ENCODE measurements at regions not wholly inside any gene's neighbourhood (a gene's known extent, or its start where the extent isn't known, plus 50 kb on each side); places are given as distances from the start of the nearest gene placed in this dataset.

- in situ Hi-C loops (cut with HindIII; ENCODE audit: low sequenced_read_pairs): no loop called here
- no peak overlapping the region for H3K4me3 ChIP-seq (ENCODE audit: low read depth, low read length)
- no peak for TF ChIP-seq CTCF (IDR thresholded peaks at IDR 0.05; ENCODE audit: low read depth, low read length)
- DNase-seq (ENCODE audit: low read depth, low spot score): no peak
These were observed 748.9 kb upstream of the ADGRB3 start for GRCh38 chr6:67886036-67886707.

GRCh38 chr6:67885081-67886033 lies 749.7 kb upstream of the ADGRB3 start:
- H3K4me3 ChIP-seq (ENCODE audit: low read depth, low read length): no peak overlapping the region
- no peak for TF ChIP-seq CTCF (IDR thresholded peaks at IDR 0.05; ENCODE audit: low read depth, low read length)
- in situ Hi-C loops (cut with HindIII; ENCODE audit: low sequenced_read_pairs): no loop called here
- DNase-seq (ENCODE audit: low read depth, low spot score): no peak

- DNase-seq (ENCODE audit: low read depth, low spot score): no peak
- H3K4me3 ChIP-seq (ENCODE audit: low read depth, low read length): no peak overlapping the region
- no peak for TF ChIP-seq CTCF (IDR thresholded peaks at IDR 0.05; ENCODE audit: low read depth, low read length)
- in situ Hi-C loops (cut with HindIII; ENCODE audit: low sequenced_read_pairs): no loop called here
These were observed 750.6 kb upstream of the ADGRB3 start for GRCh38 chr6:67884442-67884841.

- TF ChIP-seq CTCF (IDR thresholded peaks at IDR 0.05; ENCODE audit: low read depth, low read length): no peak
- DNase-seq (ENCODE audit: low read depth, low spot score): no peak
- in situ Hi-C loops (cut with HindIII; ENCODE audit: low sequenced_read_pairs): no loop called here
- no peak overlapping the region for H3K4me3 ChIP-seq (ENCODE audit: low read depth, low read length)
These were observed 751.3 kb upstream of the ADGRB3 start for GRCh38 chr6:67883500-67884366.

- in situ Hi-C loops (cut with HindIII; ENCODE audit: low sequenced_read_pairs): no loop called here
- no peak for TF ChIP-seq CTCF (IDR thresholded peaks at IDR 0.05; ENCODE audit: low read depth, low read length)
These were observed 752.4 kb upstream of the ADGRB3 start for GRCh38 chr6:67882436-67883311.

More at GRCh38 chr6:67882436-67883311, 752.4 kb upstream of the ADGRB3 start:
- H3K4me3 ChIP-seq (ENCODE audit: low read depth, low read length): no peak overlapping the region
- no peak for DNase-seq (ENCODE audit: low read depth, low spot score)

Data from astrocyte of the spinal cord (primary cell).